T follicular helper cell (primary cell): ENCODE measurements at regions not wholly inside any gene's neighbourhood (a gene's known extent, or its start where the extent isn't known, plus 50 kb on each side); places are given as distances from the start of the nearest gene placed in this dataset.

ENCODE experiments used
- DNase-seq: peaks from one replicate; pipeline ENCODE4 v3.0.0-alpha.2; 2020; ENCODE audit warnings: low read depth

GRCh38 chr9:18074041-18074440 lies 399.9 kb upstream of the ADAMTSL1 start:
- DNase-seq = no peak

- DNase-seq = no peak
These were observed 398.6 kb upstream of the ADAMTSL1 start for GRCh38 chr9:18075253-18075952.

- DNase-seq = no peak
These were observed 395.8 kb upstream of the ADAMTSL1 start for GRCh38 chr9:18077941-18078678.

GRCh38 chr9:18092138-18092537 lies 381.8 kb upstream of the ADAMTSL1 start:
- no peak for DNase-seq

GRCh38 chr9:18106006-18106560 lies 367.9 kb upstream of the ADAMTSL1 start:
- no peak for DNase-seq

- no peak for DNase-seq
These were observed 364.3 kb upstream of the ADAMTSL1 start for GRCh38 chr9:18109675-18110074.

GRCh38 chr9:18111146-18111545 lies 362.8 kb upstream of the ADAMTSL1 start:
- no peak for DNase-seq

- DNase-seq = no peak
These were observed 359.1 kb upstream of the ADAMTSL1 start for GRCh38 chr9:18114559-18115475.

- no peak for DNase-seq
These were observed 355.7 kb upstream of the ADAMTSL1 start for GRCh38 chr9:18118268-18118667.

- no peak for DNase-seq
These were observed 351.8 kb upstream of the ADAMTSL1 start for GRCh38 chr9:18122171-18122570.

GRCh38 chr9:18124760-18125159 lies 349.2 kb upstream of the ADAMTSL1 start:
- no peak for DNase-seq

- DNase-seq = no peak
These were observed 347.0 kb upstream of the ADAMTSL1 start for GRCh38 chr9:18126831-18127498.

GRCh38 chr9:18127499-18127875 lies 346.5 kb upstream of the ADAMTSL1 start:
- DNase-seq = no peak

GRCh38 chr9:18129809-18130334 lies 344.1 kb upstream of the ADAMTSL1 start:
- no peak for DNase-seq

- no peak for DNase-seq
These were observed 337.5 kb upstream of the ADAMTSL1 start for GRCh38 chr9:18136354-18136994.

GRCh38 chr9:18137815-18138214 lies 336.1 kb upstream of the ADAMTSL1 start:
- no peak for DNase-seq

- DNase-seq = no peak
These were observed 335.3 kb upstream of the ADAMTSL1 start for GRCh38 chr9:18138656-18139055.

GRCh38 chr9:18141681-18142080 lies 332.3 kb upstream of the ADAMTSL1 start:
- DNase-seq = no peak

- no peak for DNase-seq
These were observed 330.7 kb upstream of the ADAMTSL1 start for GRCh38 chr9:18143073-18143745.

- no peak for DNase-seq
These were observed 327.6 kb upstream of the ADAMTSL1 start for GRCh38 chr9:18146329-18146728.
